Right cardiac atrium (tissue), 5 donors: ENCODE measurements at regions not wholly inside any gene's neighbourhood (a gene's known extent, or its start where the extent isn't known, plus 50 kb on each side); places are given as distances from the start of the nearest gene placed in this dataset.
"Not testable (repeated sequence)": the region's sequence is repeated elsewhere in the genome, so short reads cannot be mapped to it uniquely, and the experiment has no call there.

ENCODE experiments used
- ATAC-seq, 2 donors: fragments of 200-7000 bp; cut with Tn5 transposase; one replicate each; pipeline versions ENCODE4 v1.8.0 to v1.9.1; 2020; ENCODE audit warnings: moderate library complexity in 2 of 2, mild to moderate bottlenecking in 1 of 2
- DNase-seq, 3 donors: peaks; one replicate each; pipeline ENCODE4 v3.0.0-alpha.2; 2020
- H3K27ac ChIP-seq: one replicate; pipeline ENCODE4 v1.5.1; 2013; ENCODE audit warnings: mild to moderate bottlenecking, low read length, control low read depth, moderate library complexity
- H3K27me3 ChIP-seq: one replicate; pipeline ENCODE4 v1.6.1; 2013; ENCODE audit not compliant: control insufficient read depth, insufficient read depth
- H3K4me1 ChIP-seq: one replicate; pipeline ENCODE4 v1.6.1; 2013; ENCODE audit warnings: low read length; ENCODE audit not compliant: control insufficient read depth, insufficient read depth
- H3K4me3 ChIP-seq: one replicate; pipeline ENCODE4 v1.5.1; 2013; ENCODE audit warnings: low read length, control low read depth
- H3K9me3 ChIP-seq: one replicate; pipeline ENCODE4 v1.6.1; 2013; ENCODE audit warnings: low read length; ENCODE audit not compliant: control insufficient read depth
- WGBS: extraction: QIAGEN DNeasy Blood & Tissue Kit; methylation state at CpG from one replicate; pipeline ENCODE4 v1.1.7; 2013; 5-methylcytosine and 5-hydroxymethylcytosine counted together
- intact Hi-C, 4 donors: fragments of 100-400 bp; cut with DNase I; formaldehyde crosslinking; loops; one replicate each; pipeline versions ENCODE4 v1.11.0 to v1.14.0; 2022 to 2023
- donor health status: healthy with polysubstance abuse.
- donor health status: DM: no; HTN: yes; CAD: no.
- donor health status: DM: no; HTN: no; CAD: no.
- donor health status: DM: no; HTN: yes; CAD: no; lungs with severe emphysema.
- donor health status: DM: yes; HTN: yes; CAD: no.

DNA sequence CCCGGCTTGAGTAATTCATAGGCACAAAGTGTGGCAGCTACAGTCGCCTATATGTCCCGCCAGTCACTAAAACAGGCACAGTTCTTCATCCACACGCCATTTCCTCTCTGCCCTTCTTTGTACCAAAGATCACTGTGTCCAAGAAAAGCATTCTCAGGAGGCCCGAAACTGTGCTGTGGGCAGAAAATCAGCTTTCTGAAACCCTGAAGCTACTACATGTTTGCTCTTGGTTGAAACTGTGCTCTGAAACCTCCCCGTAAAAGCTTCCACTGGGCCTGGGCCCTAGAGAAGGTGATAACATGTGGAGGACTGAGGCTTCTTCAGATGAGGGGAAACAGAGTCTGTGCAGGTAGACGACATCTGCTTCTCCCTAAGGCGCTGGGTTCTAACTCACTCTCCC lies 75.6 kb upstream of the ID2 start:
- Histone ChIP-seq H3K4me1 (no peaks in the 10 kb centered on the region), H3K27ac (no peak overlapping the region), H3K9me3 (no peaks in the 10 kb centered on the region), H3K4me3 (no peak overlapping the region), H3K27me3 (no peaks in the 10 kb centered on the region)
- ATAC-seq (no peak), DNase-seq (no peak)
- intact Hi-C loops, result no loop called here
- 95% methylated on average over 8 of the region's 8 CpGs for WGBS

DNA sequence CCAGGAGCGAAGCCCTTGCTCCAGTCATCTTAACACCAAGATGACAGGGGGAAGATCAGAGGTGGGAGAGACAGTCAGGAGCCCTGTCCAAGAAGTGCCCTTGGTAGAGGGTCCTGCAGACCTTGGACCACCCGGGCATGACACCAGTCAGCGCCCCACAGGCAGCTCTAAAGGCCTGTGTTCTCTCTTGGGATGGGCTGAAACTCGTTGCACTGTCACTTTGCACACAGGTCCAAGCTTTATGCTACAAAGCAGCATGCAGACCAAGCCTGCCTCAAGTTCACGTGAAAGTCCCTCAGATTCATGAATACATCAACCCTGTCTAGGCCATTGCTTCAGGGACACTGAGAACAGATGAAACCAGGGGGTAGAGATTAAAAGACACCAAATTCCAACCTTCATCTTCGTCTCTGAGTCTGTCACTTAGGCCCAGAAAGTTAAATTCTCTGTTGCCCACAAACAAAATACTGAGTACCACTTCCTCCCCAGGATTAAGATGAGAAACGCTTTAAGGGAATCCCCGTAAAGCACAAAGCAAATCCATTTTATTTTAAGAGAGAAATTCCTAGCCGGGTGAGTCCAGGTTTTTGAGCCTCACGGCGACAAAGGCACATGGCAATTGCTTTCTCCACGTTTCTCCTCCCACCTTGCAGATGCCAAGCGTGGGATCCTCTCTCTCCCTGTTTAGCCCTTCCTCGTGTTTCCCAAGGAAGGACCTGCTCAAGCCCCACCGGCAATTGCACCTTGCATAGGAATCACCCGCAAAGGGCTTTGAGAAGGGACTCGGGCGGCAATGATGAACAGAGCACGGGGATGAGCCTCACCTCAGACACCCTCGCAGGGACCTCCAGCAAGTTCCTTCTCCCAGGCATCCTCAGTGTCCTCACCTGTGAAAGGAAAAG lies 75.0 kb upstream of the ID2 start:
- Histone ChIP-seq H3K27me3 (no peaks in the 10 kb centered on the region), H3K4me1 (no peaks in the 10 kb centered on the region), H3K27ac (no peak overlapping the region), H3K4me3 (no peak overlapping the region), H3K9me3 (no peaks in the 10 kb centered on the region)
- intact Hi-C loops, result no loop called here
- WGBS, result 94% methylated on average over 20 of the region's 20 CpGs
- ATAC-seq (no peak), DNase-seq (no peak)

DNA sequence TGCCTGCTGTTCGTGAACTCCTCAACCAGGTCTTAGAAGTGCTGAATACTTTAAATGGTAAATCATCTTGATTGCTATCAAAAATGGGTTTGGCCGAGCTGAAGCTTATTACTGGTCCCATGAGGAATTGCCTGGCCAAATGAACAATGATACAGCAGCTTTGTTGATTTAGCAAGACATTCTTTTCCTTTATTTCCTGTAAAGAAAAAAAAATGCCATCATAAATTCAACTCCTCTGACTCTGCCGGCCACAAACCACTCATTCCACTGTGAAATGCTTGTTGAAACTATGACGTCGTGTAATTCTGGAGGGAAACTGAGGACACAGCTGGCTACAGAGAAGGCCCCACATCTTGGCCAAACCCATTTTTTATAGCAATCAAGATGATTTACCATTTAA lies 74.2 kb upstream of the ID2 start:
- no peaks in the 10 kb centered on the region for H3K9me3 ChIP-seq
- H3K27me3 ChIP-seq, result no peaks in the 10 kb centered on the region
- ATAC-seq (no peak), DNase-seq (no peak)
- WGBS, result 55% methylated on average over 5 of the region's 5 CpGs
- H3K4me3 ChIP-seq, result no peak overlapping the region
- H3K27ac ChIP-seq, result no peak overlapping the region
- no peaks in the 10 kb centered on the region for H3K4me1 ChIP-seq
- intact Hi-C loops, result no loop called here

DNA sequence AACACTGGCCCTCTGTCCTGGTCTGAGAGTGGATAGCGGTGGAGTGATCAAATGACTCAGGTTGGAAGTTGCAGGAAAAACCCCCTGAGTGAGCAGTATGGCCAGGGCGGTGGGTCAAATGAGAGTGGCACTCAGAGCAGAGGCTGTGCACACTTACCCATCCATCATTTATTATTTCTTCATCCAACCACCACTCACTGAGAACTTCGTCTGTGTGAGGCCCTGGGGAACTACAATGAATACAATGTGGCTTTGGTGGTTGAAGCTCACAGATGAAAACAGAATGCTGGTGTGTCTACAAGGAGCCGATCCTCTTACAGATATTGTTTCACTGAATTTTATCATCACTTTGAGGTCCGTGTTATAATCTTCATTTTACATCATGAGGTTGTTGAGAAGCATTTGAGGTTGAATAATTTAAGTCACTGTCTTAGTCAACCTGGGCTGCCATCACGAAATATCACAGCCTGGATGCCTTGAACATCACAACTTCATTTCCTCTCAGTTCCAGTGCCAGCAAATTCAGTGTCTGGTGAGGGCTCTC lies 73.4 kb upstream of the ID2 start:
- DNase-seq (no peak), ATAC-seq (no peak)
- H3K27me3 ChIP-seq, result no peaks in the 10 kb centered on the region
- intact Hi-C loops, result no loop called here
- no peaks in the 10 kb centered on the region for H3K9me3 ChIP-seq
- no peak overlapping the region for H3K27ac ChIP-seq
- H3K4me3 ChIP-seq, result no peak overlapping the region
- WGBS, result 88% methylated on average over 6 of the region's 6 CpGs
- no peaks in the 10 kb centered on the region for H3K4me1 ChIP-seq

DNA sequence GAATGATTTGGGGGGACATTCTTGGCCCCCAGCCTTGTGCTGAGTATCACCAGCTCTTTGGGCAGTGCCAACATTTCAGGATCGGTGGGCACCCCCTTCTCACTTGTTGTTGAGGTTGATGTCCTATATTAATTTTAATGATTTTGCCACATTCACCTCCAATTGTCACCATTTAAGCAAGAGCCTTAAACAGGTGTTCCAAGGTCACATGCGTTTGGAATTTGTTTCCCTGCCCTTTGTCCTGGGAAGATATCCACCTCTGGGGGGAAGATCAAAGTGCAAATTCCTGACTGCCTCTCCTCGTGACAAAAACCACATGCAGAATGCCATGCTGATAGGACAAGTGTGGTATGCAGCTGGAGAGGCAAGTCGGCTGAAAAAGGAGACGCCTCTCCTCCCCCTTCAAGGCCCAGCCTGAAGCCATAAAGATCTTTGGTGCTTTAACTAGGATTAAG lies 72.5 kb upstream of the ID2 start:
- intact Hi-C loops, result no loop called here
- no peaks in the 10 kb centered on the region for H3K27me3 ChIP-seq
- ATAC-seq, result no peak
- no peak overlapping the region for H3K27ac ChIP-seq
- no peak for DNase-seq
- H3K9me3 ChIP-seq, result no peaks in the 10 kb centered on the region
- no peak overlapping the region for H3K4me3 ChIP-seq
- no peaks in the 10 kb centered on the region for H3K4me1 ChIP-seq
- 61% methylated on average over 5 of the region's 5 CpGs for WGBS

DNA sequence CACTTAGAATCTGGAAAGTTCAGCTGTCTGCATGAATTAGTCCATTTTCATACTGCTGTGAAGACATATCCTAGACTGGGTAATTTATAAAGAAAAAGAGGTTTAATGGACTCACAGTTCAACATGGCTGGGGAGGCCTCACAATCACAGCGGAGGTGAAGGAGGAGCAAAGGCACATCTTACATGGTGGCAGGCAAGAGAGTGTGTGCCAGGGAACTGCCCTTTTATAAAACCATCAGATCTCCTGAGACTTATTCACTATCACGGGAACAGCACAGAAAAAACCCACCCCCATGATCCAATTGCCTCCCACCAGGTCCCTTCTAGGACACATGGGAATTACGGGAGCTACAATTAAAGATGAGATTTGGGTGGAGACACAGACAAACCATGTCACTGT lies 71.1 kb upstream of the ID2 start:
- H3K27me3 ChIP-seq, H3K9me3 ChIP-seq, DNase-seq, H3K4me3 ChIP-seq, intact Hi-C loops, H3K27ac ChIP-seq, ATAC-seq, H3K4me1 ChIP-seq: not testable (repeated sequence)
- 62% methylated on average over 3 of the region's 3 CpGs for WGBS

DNA sequence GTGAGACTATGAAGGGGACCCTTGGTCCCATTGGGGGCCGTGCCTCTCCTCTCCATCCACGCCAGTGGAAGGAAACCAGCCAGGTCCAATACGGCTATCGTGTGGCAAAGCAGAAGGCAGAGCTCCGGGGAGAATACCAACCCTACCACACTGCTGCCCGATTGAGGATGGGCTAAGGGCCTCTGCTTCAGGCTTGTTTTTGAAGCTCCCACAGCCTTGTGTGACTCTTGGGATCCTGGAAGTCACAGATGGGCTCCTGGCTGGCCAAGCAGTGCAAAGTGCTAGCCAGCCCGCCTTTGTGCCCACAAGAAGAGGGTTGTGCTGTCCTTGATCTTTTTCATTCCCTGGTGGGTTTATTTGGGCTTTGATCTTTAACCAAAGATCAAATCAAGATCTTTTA lies 70.6 kb upstream of the ID2 start:
- ATAC-seq (no peak), DNase-seq (no peak)
- Histone ChIP-seq H3K4me3 (no peak overlapping the region), H3K27me3 (no peaks in the 10 kb centered on the region), H3K9me3 (no peaks in the 10 kb centered on the region), H3K27ac (no peak overlapping the region), H3K4me1 (no peaks in the 10 kb centered on the region)
- intact Hi-C loops, result no loop called here
- 90% methylated on average over 7 of the region's 7 CpGs for WGBS

DNA sequence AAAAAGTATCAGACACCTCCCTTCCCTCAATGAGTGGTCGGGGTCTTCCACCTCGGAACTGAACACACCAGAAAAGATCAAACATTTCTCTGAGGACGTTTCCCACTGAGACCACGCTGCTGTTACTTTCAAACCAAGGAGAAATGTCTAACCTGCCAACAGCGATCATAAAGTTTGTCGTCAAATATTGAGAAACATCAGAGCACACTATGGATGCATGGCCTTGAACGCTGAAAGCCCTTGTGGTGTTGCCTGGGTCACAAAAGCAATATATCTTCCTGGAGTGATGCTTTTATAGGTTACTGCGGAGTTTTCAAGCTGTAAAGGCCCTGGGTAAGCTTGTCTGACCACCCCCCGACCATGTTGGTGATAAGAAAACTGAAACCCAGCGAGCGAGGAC lies 70.2 kb upstream of the ID2 start:
- intact Hi-C loops, result no loop called here
- H3K27ac ChIP-seq, result no peak overlapping the region
- ATAC-seq (no peak), DNase-seq (no peak)
- H3K4me3 ChIP-seq, result no peak overlapping the region
- H3K4me1 ChIP-seq, result no peaks in the 10 kb centered on the region
- 93% methylated on average over 11 of the region's 11 CpGs for WGBS
- H3K27me3 ChIP-seq, result no peaks in the 10 kb centered on the region
- H3K9me3 ChIP-seq, result no peaks in the 10 kb centered on the region

DNA sequence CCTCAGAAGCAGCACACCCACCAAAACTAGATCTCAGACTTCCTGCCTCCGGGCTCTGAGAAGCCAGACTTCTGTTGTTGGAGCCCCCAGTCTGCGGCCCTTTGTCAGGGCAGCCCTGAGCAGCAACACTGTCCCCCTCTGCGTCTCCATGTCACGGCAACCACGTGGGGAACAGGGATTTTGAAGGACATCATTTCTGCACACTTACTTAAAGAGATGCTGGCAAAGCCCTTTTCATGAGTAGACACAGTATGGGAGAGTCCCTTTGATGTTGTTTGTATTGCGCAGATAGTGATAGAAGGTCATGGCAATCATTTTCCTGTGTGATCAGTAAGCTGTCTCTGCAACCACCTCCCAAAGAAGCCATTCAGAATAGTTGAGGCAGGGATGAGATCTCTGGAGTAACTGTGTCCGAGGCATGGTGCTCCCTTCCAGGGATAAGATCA lies 69.1 kb upstream of the ID2 start:
- Histone ChIP-seq H3K4me1 (no peaks in the 10 kb centered on the region), H3K9me3 (no peaks in the 10 kb centered on the region), H3K27ac (no peak overlapping the region), H3K4me3 (no peak overlapping the region), H3K27me3 (no peaks in the 10 kb centered on the region)
- DNase-seq (no peak), ATAC-seq (no peak)
- 85% methylated on average over 7 of the region's 7 CpGs for WGBS
- intact Hi-C loops, result no loop called here

DNA sequence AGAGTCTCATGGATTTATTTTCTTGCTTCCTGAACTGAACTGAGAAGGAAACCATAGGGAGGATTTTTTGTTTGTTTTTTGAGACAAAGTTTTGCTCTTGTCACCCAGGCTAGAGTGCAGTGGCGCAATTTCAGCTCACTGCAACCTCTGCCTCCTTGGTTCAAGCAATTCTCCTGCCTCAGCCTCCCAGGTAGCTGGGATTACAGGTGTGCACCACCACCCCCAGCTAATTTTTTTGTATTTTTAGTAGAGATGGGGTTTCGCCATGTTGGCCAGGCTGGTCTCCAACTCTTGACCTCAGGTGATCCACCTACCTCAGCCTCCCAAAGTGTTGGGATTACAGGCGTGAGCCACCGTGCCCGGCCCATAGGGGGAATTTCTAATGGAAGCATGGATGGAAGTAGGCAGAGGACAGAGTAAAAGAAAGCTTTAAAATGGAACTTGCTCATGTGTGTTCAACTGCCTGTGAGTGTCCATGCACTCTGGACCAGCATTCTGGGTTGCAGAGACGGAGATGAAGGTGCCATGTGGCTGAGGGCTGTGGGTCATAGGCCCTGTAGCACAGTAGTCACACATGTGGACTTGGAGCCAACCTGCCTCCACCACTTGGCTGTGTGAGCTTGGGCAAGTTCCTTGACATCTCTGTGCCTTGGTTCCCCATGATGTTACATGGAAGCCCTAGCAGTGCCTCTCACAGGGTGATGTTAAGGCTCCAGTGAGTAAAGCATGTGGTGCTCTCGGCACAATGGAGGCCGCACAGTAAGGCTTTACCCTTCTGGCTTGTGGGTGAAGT lies 68.5 kb upstream of the ID2 start:
- H3K27ac ChIP-seq, H3K27me3 ChIP-seq, DNase-seq, H3K4me1 ChIP-seq, H3K9me3 ChIP-seq, H3K4me3 ChIP-seq, intact Hi-C loops, ATAC-seq: not testable (repeated sequence)
- WGBS, result 98% methylated on average over 8 of the region's 8 CpGs

DNA sequence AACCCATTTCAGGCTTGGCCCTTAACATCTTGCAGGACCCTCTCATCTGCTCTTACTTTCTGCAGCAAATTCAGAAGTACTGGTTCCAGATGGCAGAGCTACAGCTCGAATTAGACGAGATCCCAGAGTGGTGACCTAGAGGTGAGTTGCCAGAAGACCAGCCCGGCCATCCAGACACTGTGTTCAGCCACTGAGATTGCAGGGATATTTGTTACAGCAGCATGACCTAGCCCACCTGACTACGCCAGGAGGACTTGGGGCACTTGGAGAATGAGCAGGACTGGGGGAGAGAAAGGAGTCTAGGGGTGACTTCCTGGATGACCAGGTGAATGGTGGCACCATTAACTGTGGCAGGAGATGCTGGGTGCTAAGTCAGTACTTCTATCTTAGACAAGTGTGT lies 67.2 kb upstream of the ID2 start:
- DNase-seq, result no peak
- H3K4me1 ChIP-seq, result no peaks in the 10 kb centered on the region
- no peaks in the 10 kb centered on the region for H3K9me3 ChIP-seq
- H3K4me3 ChIP-seq, result no peak overlapping the region
- WGBS, result 95% methylated on average over 4 of the region's 4 CpGs
- ATAC-seq, result no peak
- no peak overlapping the region for H3K27ac ChIP-seq
- intact Hi-C loops, result no loop called here
- H3K27me3 ChIP-seq, result no peaks in the 10 kb centered on the region
